ENCODE measurements at regions not wholly inside any gene's neighbourhood (a gene's known extent, or its start where the extent isn't known, plus 50 kb on each side); places are given as distances from the start of the nearest gene placed in this dataset.

GRCh38 chr13:54077569-54077968 lies 1049.0 kb downstream of the OLFM4 start:
- TF ChIP-seq NANOG (IDR thresholded peaks at IDR 0.05; ENCODE audit: insufficient read depth, low read depth, low read length, poor library complexity, severe bottlenecking): no peak
- no peak for TF ChIP-seq EZH2 (IDR thresholded peaks at IDR 0.05; ENCODE audit: low read depth, low read length, severe bottlenecking)
- no peak for TF ChIP-seq BACH1 (IDR thresholded peaks at IDR 0.05; ENCODE audit: low read length)
- no peak for TF ChIP-seq CTCF (IDR thresholded peaks at IDR 0.05; ENCODE audit: control extremely low read depth in 1 of 3, insufficient read depth in 1 of 3, low read depth in 1 of 3, low read length in 3 of 3)
- no peak for TF ChIP-seq POLR2A (IDR thresholded peaks at IDR 0.05; ENCODE audit: control extremely low read depth in 1 of 2, low read depth in 2 of 2, low read length in 2 of 2)
- no peak for TF ChIP-seq TAF1 (IDR thresholded peaks at IDR 0.05; ENCODE audit: low read depth, low read length)
- TF ChIP-seq KDM5A (IDR thresholded peaks at IDR 0.05; ENCODE audit: low read length): no peak
- TF ChIP-seq SRF (IDR thresholded peaks at IDR 0.05; ENCODE audit: low read depth, low read length): no peak
- no peak for TF ChIP-seq RAD21 (IDR thresholded peaks at IDR 0.05 in 1 of 2, conservative IDR thresholded peaks at IDR 0.05 in 1 of 2; ENCODE audit: low read depth in 2 of 2, low read length in 2 of 2)
- no peak for TF ChIP-seq SIN3A (conservative IDR thresholded peaks at IDR 0.05 in 1 of 2, IDR thresholded peaks at IDR 0.05 in 1 of 2; ENCODE audit: low read depth in 1 of 2, low read length in 2 of 2)

All from H1 (cell line).